ENCODE measurements at regions not wholly inside any gene's neighbourhood (a gene's known extent, or its start where the extent isn't known, plus 50 kb on each side); places are given as distances from the start of the nearest gene placed in this dataset.

DNA sequence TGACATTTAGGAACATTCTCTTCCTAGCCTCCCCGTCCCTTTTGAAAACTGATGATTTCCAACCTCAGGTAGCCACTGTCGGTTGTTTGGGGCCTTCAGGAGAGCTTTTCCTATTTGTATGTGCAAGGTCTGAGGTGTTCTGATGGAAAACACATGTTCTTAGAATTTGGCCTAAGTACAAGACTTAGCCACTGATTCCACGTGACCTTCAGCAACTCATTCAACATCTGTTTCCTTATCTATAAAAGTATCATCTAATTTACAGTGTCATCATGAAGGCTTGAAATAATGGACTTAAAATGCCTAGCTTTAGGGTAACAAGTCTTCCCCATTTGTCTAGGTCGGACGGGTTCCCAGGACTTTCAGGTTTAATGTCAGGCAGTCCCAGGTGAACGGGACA is 259.3 kb downstream of the SOX9 start:
- no peak overlapping the region for H3K4me2 ChIP-seq
- no peaks in the 10 kb centered on the region for H3K9me2 ChIP-seq (replicated peaks; ENCODE audit: insufficient read depth)
- no peak overlapping the region for H3K4me3 ChIP-seq
- H3K4me1 ChIP-seq (ENCODE audit: insufficient read depth): peaks cover 12% of the 10 kb centered on the region
- H3K79me2 ChIP-seq: no peaks in the 10 kb centered on the region
- H2AFZ ChIP-seq: no peak overlapping the region
- DNase-seq (ENCODE audit: low spot score): no peak
- no peaks in the 10 kb centered on the region for H3K36me3 ChIP-seq (replicated peaks; ENCODE audit: insufficient read depth, low read depth)
- no peaks in the 10 kb centered on the region for H3K9me3 ChIP-seq (ENCODE audit: low read depth)
- H3K27ac ChIP-seq: no peak overlapping the region
- H4K20me1 ChIP-seq (ENCODE audit: insufficient read depth, poor library complexity, severe bottlenecking): no peaks in the 10 kb centered on the region
- 70% methylated on average over 6 of the region's 6 CpGs for WGBS (ENCODE audit: low lambda C conversion rate, missing lambda C conversion rate)
- H3K27me3 ChIP-seq: no peaks in the 10 kb centered on the region
- TF ChIP-seq EZH2 (IDR thresholded peaks at IDR 0.05; ENCODE audit: borderline replicate concordance) (no peak), EZH2phosphoT487 (IDR thresholded peaks at IDR 0.05; ENCODE audit: low read depth, severe bottlenecking, unreplicated experiment) (no peak)
- TF ChIP-seq, protein P1, sequence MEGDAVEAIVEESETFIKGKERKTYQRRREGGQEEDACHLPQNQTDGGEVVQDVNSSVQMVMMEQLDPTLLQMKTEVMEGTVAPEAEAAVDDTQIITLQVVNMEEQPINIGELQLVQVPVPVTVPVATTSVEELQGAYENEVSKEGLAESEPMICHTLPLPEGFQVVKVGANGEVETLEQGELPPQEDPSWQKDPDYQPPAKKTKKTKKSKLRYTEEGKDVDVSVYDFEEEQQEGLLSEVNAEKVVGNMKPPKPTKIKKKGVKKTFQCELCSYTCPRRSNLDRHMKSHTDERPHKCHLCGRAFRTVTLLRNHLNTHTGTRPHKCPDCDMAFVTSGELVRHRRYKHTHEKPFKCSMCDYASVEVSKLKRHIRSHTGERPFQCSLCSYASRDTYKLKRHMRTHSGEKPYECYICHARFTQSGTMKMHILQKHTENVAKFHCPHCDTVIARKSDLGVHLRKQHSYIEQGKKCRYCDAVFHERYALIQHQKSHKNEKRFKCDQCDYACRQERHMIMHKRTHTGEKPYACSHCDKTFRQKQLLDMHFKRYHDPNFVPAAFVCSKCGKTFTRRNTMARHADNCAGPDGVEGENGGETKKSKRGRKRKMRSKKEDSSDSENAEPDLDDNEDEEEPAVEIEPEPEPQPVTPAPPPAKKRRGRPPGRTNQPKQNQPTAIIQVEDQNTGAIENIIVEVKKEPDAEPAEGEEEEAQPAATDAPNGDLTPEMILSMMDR (IDR thresholded peaks at IDR 0.05; ENCODE audit: poor library complexity): no peak

DNA sequence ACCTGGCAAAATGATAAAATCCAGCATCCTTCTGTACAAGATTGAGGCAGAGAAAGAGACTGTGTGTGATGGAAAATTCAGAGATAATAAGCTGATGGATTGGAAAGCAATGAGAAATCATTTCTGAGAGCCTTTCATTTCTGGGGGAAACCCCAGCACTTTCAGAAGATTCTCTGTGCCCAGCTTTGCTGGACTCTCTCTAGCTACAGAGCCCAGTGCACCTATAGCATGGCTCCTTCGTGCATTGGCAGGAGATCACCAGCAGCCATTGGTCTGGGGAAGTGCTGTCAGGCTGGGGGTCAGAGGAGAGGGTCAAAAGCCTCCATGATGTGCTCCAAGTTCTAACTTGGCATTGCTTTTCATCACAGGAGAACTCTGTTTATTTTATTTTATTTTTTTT is 259.9 kb downstream of the SOX9 start:
- TF ChIP-seq EZH2phosphoT487 (IDR thresholded peaks at IDR 0.05; ENCODE audit: low read depth, severe bottlenecking, unreplicated experiment): no peak
- peaks cover 12% of the 10 kb centered on the region for H3K4me1 ChIP-seq (ENCODE audit: insufficient read depth)
- WGBS (ENCODE audit: low lambda C conversion rate, missing lambda C conversion rate): 88% methylated on average over 1 of the region's 1 CpG

DNA sequence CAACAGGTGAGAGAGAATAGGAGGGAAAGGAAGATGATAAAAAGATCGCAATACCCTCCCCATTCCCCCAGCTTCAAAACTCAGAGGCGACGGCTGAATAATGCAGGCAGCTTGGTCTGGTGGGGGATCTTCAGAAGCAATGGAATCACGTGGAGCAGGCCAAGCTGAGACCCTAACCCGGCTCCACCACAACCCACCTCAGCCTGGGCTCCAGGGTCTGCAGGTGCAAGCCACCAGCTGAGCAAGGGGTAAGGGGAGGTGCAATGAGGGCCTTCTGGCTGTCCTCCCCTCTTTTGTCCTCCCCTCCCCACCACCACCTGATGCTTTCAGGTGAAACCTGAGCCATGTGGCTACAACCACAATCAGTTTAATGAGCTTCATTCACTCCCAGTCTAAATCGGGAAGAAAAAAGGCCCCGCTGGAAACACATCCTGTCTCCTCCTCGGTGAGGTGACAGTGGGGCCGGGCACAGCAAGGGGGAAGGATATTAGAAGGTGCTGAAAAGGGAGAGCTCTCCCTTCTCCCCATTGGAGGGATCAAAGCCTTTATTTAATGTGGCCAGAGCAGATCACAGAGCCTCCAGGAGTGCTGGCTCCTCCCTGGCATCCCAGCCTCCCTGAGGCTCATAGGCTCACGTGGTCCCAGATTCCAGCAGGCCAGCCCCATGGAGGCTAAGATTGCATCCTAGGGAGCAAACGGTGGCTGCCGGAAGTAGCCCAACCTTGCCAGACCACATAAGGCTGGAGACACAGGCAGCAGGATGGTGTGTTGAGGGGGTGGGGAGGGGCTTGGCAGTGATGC is 261.0 kb downstream of the SOX9 start:
- Histone ChIP-seq H3K9me2 (replicated peaks; ENCODE audit: insufficient read depth) (no peaks in the 10 kb centered on the region), H3K27ac (no peak overlapping the region), H3K9me3 (ENCODE audit: low read depth) (no peaks in the 10 kb centered on the region), H3K4me2 (no peak overlapping the region), H2AFZ (no peak overlapping the region), H3K79me2 (no peaks in the 10 kb centered on the region), H4K20me1 (ENCODE audit: insufficient read depth, poor library complexity, severe bottlenecking) (no peaks in the 10 kb centered on the region), H3K4me1 (ENCODE audit: insufficient read depth) (peaks cover 15% of the 10 kb centered on the region), H3K27me3 (no peaks in the 10 kb centered on the region), H3K4me3 (no peak overlapping the region), H3K36me3 (replicated peaks; ENCODE audit: insufficient read depth, low read depth) (no peaks in the 10 kb centered on the region)
- DNase-seq (ENCODE audit: low spot score): no peak
- TF ChIP-seq EZH2 (IDR thresholded peaks at IDR 0.05; ENCODE audit: borderline replicate concordance) (no peak), EZH2phosphoT487 (IDR thresholded peaks at IDR 0.05; ENCODE audit: low read depth, severe bottlenecking, unreplicated experiment) (no peak)
- TF ChIP-seq, protein P1 (IDR thresholded peaks at IDR 0.05; ENCODE audit: poor library complexity): no peak
- 60% methylated on average over 12 of the region's 12 CpGs for WGBS (ENCODE audit: low lambda C conversion rate, missing lambda C conversion rate)

More for the DNA sequence above, 259.9 kb downstream of the SOX9 start:
- H3K4me3 ChIP-seq: no peak overlapping the region
- no peak for DNase-seq (ENCODE audit: low spot score)
- H3K9me2 ChIP-seq (replicated peaks; ENCODE audit: insufficient read depth): no peaks in the 10 kb centered on the region
- no peaks in the 10 kb centered on the region for H3K9me3 ChIP-seq (ENCODE audit: low read depth)
- H3K79me2 ChIP-seq: no peaks in the 10 kb centered on the region
- no peaks in the 10 kb centered on the region for H3K36me3 ChIP-seq (replicated peaks; ENCODE audit: insufficient read depth, low read depth)
- no peaks in the 10 kb centered on the region for H3K27me3 ChIP-seq
- no peak overlapping the region for H3K27ac ChIP-seq
- no peak overlapping the region for H2AFZ ChIP-seq
- H4K20me1 ChIP-seq (ENCODE audit: insufficient read depth, poor library complexity, severe bottlenecking): no peaks in the 10 kb centered on the region
- no peak overlapping the region for H3K4me2 ChIP-seq

DNA sequence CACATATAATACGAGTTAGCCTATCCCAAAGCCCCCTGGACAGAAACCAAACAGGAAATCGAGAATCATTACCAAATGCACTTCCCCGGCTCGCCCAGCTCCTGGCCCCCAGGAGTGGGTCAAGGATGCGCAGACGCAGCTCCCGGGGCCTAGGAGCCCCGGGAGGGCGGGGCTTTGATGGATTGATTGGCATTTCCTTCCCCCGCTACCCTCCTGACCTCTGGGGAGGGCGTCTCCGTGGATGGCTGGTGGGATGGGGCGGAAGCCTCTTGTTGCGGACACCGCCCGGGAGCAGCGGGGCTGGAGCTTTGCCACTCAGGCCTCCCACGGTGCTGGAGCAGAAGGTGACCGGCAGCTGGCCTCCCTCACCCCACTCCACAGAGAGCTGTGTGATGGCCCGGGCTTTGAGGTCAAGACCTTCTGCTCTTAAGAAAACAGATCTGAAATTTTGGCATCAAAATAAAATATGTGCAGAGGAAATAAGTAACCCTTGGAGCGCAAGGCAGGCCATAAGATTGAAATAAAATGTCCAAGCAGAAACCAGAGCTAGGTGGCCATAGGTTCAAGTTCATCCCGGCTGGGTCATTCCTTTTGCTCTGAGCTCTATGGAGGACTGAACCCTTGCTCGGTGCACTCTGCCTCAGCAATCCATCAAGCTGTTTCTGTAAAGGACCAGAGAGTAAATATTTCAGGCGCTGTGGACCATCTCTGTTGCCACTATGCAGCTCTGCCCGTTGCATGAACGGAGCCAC is 262.3 kb downstream of the SOX9 start:
- no peak for DNase-seq (ENCODE audit: low spot score)
- Histone ChIP-seq H3K4me1 (ENCODE audit: insufficient read depth) (peaks cover 14% of the 10 kb centered on the region), H2AFZ (no peak overlapping the region), H3K4me2 (no peak overlapping the region), H3K4me3 (no peak overlapping the region), H3K9me2 (replicated peaks; ENCODE audit: insufficient read depth) (no peaks in the 10 kb centered on the region), H3K9me3 (ENCODE audit: low read depth) (no peaks in the 10 kb centered on the region), H3K27me3 (no peaks in the 10 kb centered on the region), H3K27ac (no peak overlapping the region), H3K79me2 (no peaks in the 10 kb centered on the region), H3K36me3 (replicated peaks; ENCODE audit: insufficient read depth, low read depth) (no peaks in the 10 kb centered on the region), H4K20me1 (ENCODE audit: insufficient read depth, poor library complexity, severe bottlenecking) (no peaks in the 10 kb centered on the region)
- TF ChIP-seq, protein P1 (IDR thresholded peaks at IDR 0.05; ENCODE audit: poor library complexity): no peak
- TF ChIP-seq EZH2phosphoT487 (IDR thresholded peaks at IDR 0.05; ENCODE audit: low read depth, severe bottlenecking, unreplicated experiment) (no peak), EZH2 (IDR thresholded peaks at IDR 0.05; ENCODE audit: borderline replicate concordance) (no peak)
- WGBS (ENCODE audit: low lambda C conversion rate, missing lambda C conversion rate): 74% methylated on average over 26 of the region's 26 CpGs
